ENCODE measurements at regions not wholly inside any gene's neighbourhood (a gene's known extent, or its start where the extent isn't known, plus 50 kb on each side); places are given as distances from the start of the nearest gene placed in this dataset.
"Not testable (repeated sequence)": the region's sequence is repeated elsewhere in the genome, so short reads cannot be mapped to it uniquely, and the experiment has no call there.

- in situ Hi-C loops (cut with HindIII; ENCODE audit: low sequenced_read_pairs) = no loop called here
These were observed 105.0 kb downstream of the OTUD1 start for GRCh38 chr10:23543691-23544380.

DNA sequence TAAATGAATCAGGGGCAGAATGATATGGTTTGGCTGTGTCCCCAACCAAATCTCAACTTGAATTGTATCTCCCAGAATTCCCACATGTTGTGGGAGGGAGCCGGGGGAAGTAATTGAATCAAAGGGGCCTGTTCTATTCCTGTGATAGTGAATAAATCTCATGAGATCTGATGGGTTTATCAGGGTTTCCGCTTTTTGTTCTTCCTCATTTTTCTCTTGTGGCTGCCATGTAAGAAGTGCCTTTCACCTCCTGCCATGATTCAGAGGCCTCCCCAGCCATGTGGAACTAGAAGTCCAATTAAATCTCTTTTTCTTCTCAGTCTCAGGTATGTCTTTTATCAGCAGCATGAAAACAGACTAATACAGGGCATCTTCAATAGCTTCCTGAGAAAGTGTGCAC, 107.0 kb downstream of the OTUD1 start:
- in situ Hi-C loops (cut with HindIII; ENCODE audit: low sequenced_read_pairs) = not testable (repeated sequence)

GRCh38 chr10:23556727-23557440, 118.0 kb downstream of the OTUD1 start:
- in situ Hi-C loops (cut with HindIII; ENCODE audit: low sequenced_read_pairs) = no loop called here

DNA sequence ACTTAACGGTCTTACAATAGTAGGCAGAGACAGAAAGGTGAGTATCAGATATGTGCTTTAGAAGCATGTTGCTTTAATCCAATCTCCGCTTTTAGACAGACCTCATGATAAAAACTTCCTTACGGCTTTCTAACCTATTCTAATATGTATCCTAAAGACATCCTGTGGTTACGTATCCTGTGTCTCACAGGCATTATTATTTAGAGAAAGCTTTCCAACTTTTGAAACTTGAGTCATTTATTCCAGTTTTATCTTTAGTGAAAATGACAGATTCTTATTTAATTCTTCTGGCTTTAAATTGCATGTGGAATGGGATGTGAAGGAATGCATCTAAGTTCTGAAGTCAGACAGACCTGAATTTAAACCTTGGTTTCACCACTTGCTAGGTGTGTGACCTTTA, 118.9 kb downstream of the OTUD1 start:
- in situ Hi-C loops (cut with HindIII; ENCODE audit: low sequenced_read_pairs) = no loop called here

GRCh38 chr10:23558361-23558799, 119.5 kb downstream of the OTUD1 start:
- in situ Hi-C loops (cut with HindIII; ENCODE audit: low sequenced_read_pairs) = no loop called here

DNA sequence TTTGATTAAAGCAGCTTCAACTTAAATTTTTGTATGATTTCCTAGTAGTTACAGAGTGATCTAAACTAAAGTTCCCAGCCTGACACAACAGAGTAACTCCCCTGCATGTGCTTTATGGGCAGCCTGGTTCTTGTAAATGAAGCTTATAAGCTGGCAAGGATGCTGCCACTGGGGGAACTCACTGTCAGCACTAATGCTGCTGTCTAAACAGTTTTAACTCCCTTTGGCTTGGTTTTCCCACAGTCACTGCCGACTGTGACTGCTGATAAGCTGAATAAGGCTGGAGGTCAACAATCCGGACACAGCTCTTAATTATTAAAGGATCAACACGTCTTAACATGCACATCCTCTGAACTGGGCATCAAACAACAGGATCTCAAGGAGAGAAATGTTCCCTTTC, 130.1 kb downstream of the OTUD1 start:
- in situ Hi-C loops (cut with HindIII; ENCODE audit: low sequenced_read_pairs) = no loop called here

GRCh38 chr10:23571884-23572283, 133.0 kb downstream of the OTUD1 start:
- in situ Hi-C loops (cut with HindIII; ENCODE audit: low sequenced_read_pairs) = no loop called here

DNA sequence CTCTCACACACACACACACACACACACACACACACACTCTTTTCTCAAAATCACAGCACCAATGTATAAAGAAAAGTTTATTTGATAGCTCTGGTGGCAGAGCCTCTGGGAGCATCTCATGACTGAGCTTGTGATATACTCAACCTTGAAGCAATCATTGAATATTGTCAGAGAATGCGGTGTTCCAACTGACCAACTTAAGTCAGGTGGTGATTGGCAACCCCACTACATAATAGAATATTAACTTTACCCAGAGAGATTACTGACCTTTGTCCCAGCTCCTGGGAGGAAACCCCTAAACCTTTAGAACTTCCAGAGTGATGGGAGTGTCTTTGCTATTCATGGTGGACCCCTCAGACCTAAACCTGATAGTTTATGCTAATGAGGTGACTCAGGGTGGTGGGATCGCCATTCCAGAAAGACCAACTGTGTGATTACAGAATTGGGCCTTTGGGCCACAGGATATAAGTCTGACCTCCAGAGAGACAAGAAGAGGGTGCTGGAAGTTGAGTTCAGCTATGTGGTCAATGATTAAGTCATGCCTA, 143.1 kb downstream of the OTUD1 start:
- in situ Hi-C loops (cut with HindIII; ENCODE audit: low sequenced_read_pairs) = no loop called here

GRCh38 chr10:23584396-23584795, 145.5 kb downstream of the OTUD1 start:
- in situ Hi-C loops (cut with HindIII; ENCODE audit: low sequenced_read_pairs) = no loop called here

DNA sequence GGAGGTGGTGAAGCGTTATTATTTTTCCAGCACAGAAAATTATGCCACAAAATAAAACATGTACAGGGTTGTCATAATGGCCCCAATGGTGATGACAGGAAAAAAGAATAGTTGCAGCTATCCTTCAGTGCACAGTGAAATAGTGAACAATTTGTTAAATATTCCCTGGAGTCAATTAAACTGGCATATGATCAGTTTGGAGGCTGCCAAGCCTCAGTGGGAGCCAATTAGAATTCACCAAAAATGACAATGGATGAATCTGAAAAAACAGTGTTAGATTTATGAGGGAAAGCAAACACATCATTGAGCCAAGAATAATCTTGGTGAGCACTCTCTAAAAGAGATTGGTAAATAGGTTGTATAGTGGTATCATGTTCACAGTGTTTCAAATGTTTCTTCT, 146.3 kb downstream of the OTUD1 start:
- in situ Hi-C loops (cut with HindIII; ENCODE audit: low sequenced_read_pairs) = no loop called here

DNA sequence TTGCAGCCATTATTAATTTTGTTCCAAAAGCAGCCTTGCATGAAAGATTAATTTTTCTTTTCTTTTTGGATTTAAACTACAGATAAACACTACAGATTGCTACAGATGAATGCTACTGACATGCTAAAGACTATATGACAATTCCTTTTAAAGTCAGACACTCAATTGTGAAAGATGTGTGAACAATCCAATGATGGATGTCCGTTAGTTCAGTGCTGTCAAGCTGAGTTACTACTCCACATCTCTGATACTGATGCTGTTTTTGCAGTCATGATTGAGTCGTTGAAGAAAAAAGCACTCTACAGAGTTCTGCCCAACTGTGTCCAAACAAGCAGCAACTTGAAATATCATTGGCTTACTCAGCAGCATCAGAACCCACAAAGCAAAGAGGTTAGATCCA, 146.8 kb downstream of the OTUD1 start:
- in situ Hi-C loops (cut with HindIII; ENCODE audit: low sequenced_read_pairs) = no loop called here

DNA sequence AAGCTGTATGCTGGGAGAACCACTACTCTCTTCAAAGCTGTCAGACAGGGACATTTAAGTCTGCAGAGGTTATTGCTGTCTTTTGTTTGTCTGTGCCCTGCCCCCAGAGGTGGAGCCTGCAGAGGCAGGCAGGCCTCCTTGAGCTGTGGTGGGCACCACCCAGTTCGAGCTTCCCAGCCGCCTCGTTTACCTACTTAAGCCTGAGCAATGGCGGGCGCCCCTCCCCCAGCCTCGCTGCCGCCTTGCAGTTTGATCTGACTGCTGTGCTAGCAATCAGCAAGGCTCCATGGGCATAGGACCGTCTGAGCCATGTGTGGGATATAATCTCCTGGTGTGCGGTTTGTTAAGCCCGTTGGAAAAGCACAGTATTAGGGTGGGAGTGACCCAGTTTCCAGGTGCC, 156.4 kb downstream of the OTUD1 start:
- in situ Hi-C loops (cut with HindIII; ENCODE audit: low sequenced_read_pairs) = not testable (repeated sequence)

DNA sequence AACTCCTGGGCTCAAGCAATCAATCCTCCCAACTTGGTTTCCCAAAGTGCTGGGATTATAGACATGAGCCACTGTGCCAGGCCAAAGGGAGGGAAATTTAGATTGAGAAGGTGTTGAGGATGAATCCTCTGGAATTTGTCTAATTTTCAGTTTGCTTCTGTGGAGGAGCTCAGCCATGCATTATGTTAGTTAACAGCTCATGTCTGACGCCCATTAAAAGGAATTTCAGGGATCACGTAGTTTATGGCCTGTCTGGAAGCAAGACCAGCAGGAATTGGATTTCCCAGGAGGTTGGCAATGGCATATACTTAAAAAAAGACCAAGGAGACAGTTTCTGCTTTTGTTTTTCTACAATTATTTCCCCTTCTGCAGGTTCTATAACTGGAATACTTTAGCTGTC, 165.7 kb downstream of the OTUD1 start:
- in situ Hi-C loops (cut with HindIII; ENCODE audit: low sequenced_read_pairs) = no loop called here

DNA sequence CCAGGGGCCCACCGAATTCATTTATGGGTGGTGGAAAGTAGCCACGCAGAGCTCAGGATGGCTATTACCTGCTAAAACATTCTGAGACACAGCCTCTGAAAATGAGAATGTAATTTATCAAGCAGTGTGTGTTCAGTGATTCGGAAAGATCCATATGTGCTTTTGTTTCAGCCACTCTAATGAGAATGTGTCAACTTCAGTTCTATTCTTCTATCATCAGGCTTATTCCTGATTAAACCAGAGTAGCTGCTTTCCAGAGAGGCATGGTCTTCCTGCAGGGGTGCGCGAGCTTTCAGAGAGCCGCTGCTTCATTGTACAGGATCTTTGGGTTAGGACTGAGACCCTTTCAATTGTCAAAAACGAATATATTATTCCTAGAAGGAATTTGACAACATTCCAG, 167.6 kb downstream of the OTUD1 start:
- in situ Hi-C loops (cut with HindIII; ENCODE audit: low sequenced_read_pairs) = no loop called here

GRCh38 chr10:23608926-23609325, 170.1 kb downstream of the OTUD1 start:
- in situ Hi-C loops (cut with HindIII; ENCODE audit: low sequenced_read_pairs) = no loop called here

DNA sequence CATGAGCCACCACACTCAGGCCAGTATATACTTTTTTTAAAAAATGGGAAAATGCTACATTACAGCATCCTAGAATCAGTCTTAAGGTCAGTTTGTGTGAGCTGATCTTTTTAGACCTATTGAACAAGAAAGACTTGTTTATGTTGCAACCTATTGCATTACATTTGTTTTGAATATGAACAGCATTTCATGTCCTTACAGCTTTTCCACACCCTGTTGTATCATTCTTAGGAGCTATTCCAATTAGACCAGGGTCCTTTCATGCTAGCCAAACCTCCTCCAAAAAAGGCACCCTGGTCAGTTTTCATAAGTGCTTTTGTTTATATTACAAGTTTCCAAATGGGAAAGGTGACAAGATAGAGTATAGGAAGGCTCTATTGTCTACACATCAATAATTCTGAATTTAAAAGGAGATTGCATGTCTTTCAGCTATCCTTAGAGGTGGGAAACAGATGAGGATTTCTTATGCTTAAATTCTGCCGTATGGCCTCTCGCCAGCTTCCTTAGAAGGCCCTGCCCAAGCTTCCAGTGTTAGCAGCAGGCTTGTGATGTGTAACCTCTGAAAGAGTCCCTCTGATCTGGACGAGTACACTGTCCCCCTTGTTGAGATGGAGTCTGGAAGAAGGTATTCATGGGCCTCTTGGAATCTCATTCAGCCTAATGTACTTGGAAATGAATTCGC, 171.9 kb downstream of the OTUD1 start:
- in situ Hi-C loops (cut with HindIII; ENCODE audit: low sequenced_read_pairs) = no loop called here

- in situ Hi-C loops (cut with HindIII; ENCODE audit: low sequenced_read_pairs) = no loop called here
These were observed 172.6 kb downstream of the OTUD1 start for GRCh38 chr10:23611308-23612029.

- in situ Hi-C loops (cut with HindIII; ENCODE audit: low sequenced_read_pairs) = no loop called here
These were observed 175.0 kb downstream of the OTUD1 start for GRCh38 chr10:23613900-23614299.

- in situ Hi-C loops (cut with HindIII; ENCODE audit: low sequenced_read_pairs) = no loop called here
These were observed 175.6 kb downstream of the OTUD1 start for GRCh38 chr10:23614483-23614882.

DNA sequence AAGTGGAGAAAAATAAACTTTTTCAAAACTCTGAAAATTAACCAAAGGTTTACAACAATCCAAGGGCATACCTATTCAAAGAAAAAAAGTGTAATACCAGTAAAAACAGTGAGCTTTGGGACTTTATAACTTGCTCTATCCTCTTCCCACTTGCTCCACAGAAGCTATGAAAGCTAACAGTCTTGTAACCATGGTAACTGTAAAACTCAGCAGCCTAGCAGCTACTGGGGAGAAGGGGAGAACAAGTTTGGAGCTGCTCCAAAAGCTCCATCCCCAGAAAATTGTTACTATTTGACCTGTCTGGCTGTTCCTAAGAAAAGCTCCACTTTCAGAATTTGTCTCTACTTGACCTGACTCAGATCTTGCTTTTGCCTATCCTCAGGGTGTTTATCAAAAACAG, 191.5 kb downstream of the OTUD1 start:
- in situ Hi-C loops (cut with HindIII; ENCODE audit: low sequenced_read_pairs) = no loop called here

GRCh38 chr10:23630885-23631284, 192.0 kb downstream of the OTUD1 start:
- in situ Hi-C loops (cut with HindIII; ENCODE audit: low sequenced_read_pairs) = no loop called here

Measured in DLD1 (cell line).